Peyer's patch (tissue), 4 donors: ENCODE measurements at regions not wholly inside any gene's neighbourhood (a gene's known extent, or its start where the extent isn't known, plus 50 kb on each side); places are given as distances from the start of the nearest gene placed in this dataset.

ENCODE experiments used
- CTCF ChIP-seq, 6 experiments: fragments of 450-650 bp in 4 of 6; fragments of 200-600 bp in 2 of 6; sonication (generic) in 1 of 6; IDR thresholded peaks; one replicate each; pipeline ENCODE4 v1.5.1; 2017 to 2019; ENCODE audit warnings: antibody characterized with exemption in 6 of 6, mild to moderate bottlenecking in 3 of 6, moderate library complexity in 1 of 6
- POLR2A ChIP-seq, 2 donors: fragments of 450-650 bp; IDR thresholded peaks; one replicate each; pipeline ENCODE4 v1.5.1; 2017; ENCODE audit warnings: antibody characterized with exemption in 2 of 2, mild to moderate bottlenecking in 2 of 2, moderate library complexity in 2 of 2

GRCh38 chr12:68480526-68480925 lies 130.2 kb upstream of the RAP1B start:
- no peak for TF ChIP-seq CTCF (IDR thresholded peaks at IDR 0.05)
- no peak for TF ChIP-seq POLR2A (IDR thresholded peaks at IDR 0.05)
